ENCODE measurements at regions not wholly inside any gene's neighbourhood (a gene's known extent, or its start where the extent isn't known, plus 50 kb on each side); places are given as distances from the start of the nearest gene placed in this dataset.

GRCh38 chr5:116883875-116884274, 309.3 kb upstream of the SEMA6A start:
- Histone ChIP-seq H3K27ac (ENCODE audit: low read length) (no peak overlapping the region), H3K36me3 (ENCODE audit: control insufficient read depth, insufficient read depth, low read length) (no peaks in the 10 kb centered on the region), H3K9me3 (ENCODE audit: control insufficient read depth, insufficient read depth, low read length) (no peaks in the 10 kb centered on the region), H3K4me1 (ENCODE audit: control insufficient read depth, insufficient read depth, low read length) (no peaks in the 10 kb centered on the region), H3K4me3 (ENCODE audit: low read length) (no peak overlapping the region), H3K27me3 (ENCODE audit: control insufficient read depth, insufficient read depth, low read length) (no peaks in the 10 kb centered on the region)
- Mint-ChIP-seq H3K27me3 (ENCODE audit: low read depth in 2 of 2) (no peaks in the 10 kb centered on the region), H3K9me3 (peaks cover 4 to 8% of the 10 kb centered on the region in 2 donors), H3K4me3 (no peak overlapping the region), H3K36me3 (peaks cover 5% of the 10 kb centered on the region), H3K4me1 (no peaks in the 10 kb centered on the region), H3K27ac (no peak overlapping the region)
- intact Hi-C loops (cut with micrococcal nuclease) = no loop called here
- ATAC-seq = no peak
- no peak for DNase-seq
- TF ChIP-seq CTCF (IDR thresholded peaks at IDR 0.05) = no peak
- 100% methylated on average over 2 of the region's 2 CpGs for WGBS (ENCODE audit: insufficient coverage)

- no peak overlapping the region for H3K27ac ChIP-seq (ENCODE audit: low read length)
- H3K4me3 ChIP-seq (ENCODE audit: low read length) = no peak overlapping the region
- TF ChIP-seq CTCF (IDR thresholded peaks at IDR 0.05) = no peak
- Mint-ChIP-seq H3K4me1 (no peaks in the 10 kb centered on the region), H3K27ac (no peak overlapping the region), H3K27me3 (ENCODE audit: low read depth in 2 of 2) (no peaks in the 10 kb centered on the region), H3K9me3 (peaks cover 10 to 12% of the 10 kb centered on the region in 2 donors), H3K4me3 (no peak overlapping the region), H3K36me3 (peaks cover 5% of the 10 kb centered on the region)
- ATAC-seq = no peak
- intact Hi-C loops (cut with micrococcal nuclease) = no loop called here
- 69% methylated on average over 3 of the region's 3 CpGs for WGBS (ENCODE audit: insufficient coverage)
- no peaks in the 10 kb centered on the region for H3K36me3 ChIP-seq (ENCODE audit: control insufficient read depth, insufficient read depth, low read length)
- no peaks in the 10 kb centered on the region for H3K9me3 ChIP-seq (ENCODE audit: control insufficient read depth, insufficient read depth, low read length)
- H3K4me1 ChIP-seq (ENCODE audit: control insufficient read depth, insufficient read depth, low read length) = no peaks in the 10 kb centered on the region
- DNase-seq = no peak
- no peaks in the 10 kb centered on the region for H3K27me3 ChIP-seq (ENCODE audit: control insufficient read depth, insufficient read depth, low read length)
Measured at GRCh38 chr5:116881921-116882531, 307.4 kb upstream of the SEMA6A start.

- peaks cover 5% of the 10 kb centered on the region for H3K36me3 Mint-ChIP-seq
- peaks cover 11 to 13% of the 10 kb centered on the region in 2 donors for H3K9me3 Mint-ChIP-seq
- H3K4me3 ChIP-seq (ENCODE audit: low read length) = no peak overlapping the region
- ATAC-seq (no peak), DNase-seq (no peak)
- H3K4me3 Mint-ChIP-seq = no peak overlapping the region
- WGBS (ENCODE audit: insufficient coverage) = no CpG with 5 or more reads among the region's 1 CpG
- no peaks in the 10 kb centered on the region for H3K36me3 ChIP-seq (ENCODE audit: control insufficient read depth, insufficient read depth, low read length)
- H3K27me3 Mint-ChIP-seq (ENCODE audit: low read depth in 2 of 2) = no peaks in the 10 kb centered on the region
- no peaks in the 10 kb centered on the region for H3K9me3 ChIP-seq (ENCODE audit: control insufficient read depth, insufficient read depth, low read length)
- no peaks in the 10 kb centered on the region for H3K4me1 ChIP-seq (ENCODE audit: control insufficient read depth, insufficient read depth, low read length)
- TF ChIP-seq CTCF (IDR thresholded peaks at IDR 0.05) = no peak
- no peak overlapping the region for H3K27ac ChIP-seq (ENCODE audit: low read length)
- intact Hi-C loops (cut with micrococcal nuclease) = no loop called here
- no peaks in the 10 kb centered on the region for H3K4me1 Mint-ChIP-seq
- no peaks in the 10 kb centered on the region for H3K27me3 ChIP-seq (ENCODE audit: control insufficient read depth, insufficient read depth, low read length)
- H3K27ac Mint-ChIP-seq = no peak overlapping the region
Measured at GRCh38 chr5:116880601-116881000, 306.0 kb upstream of the SEMA6A start.

GRCh38 chr5:116880150-116880549, 305.5 kb upstream of the SEMA6A start:
- no peak for TF ChIP-seq CTCF (IDR thresholded peaks at IDR 0.05)
- Histone ChIP-seq H3K9me3 (ENCODE audit: control insufficient read depth, insufficient read depth, low read length) (no peaks in the 10 kb centered on the region), H3K4me1 (ENCODE audit: control insufficient read depth, insufficient read depth, low read length) (no peaks in the 10 kb centered on the region), H3K27me3 (ENCODE audit: control insufficient read depth, insufficient read depth, low read length) (no peaks in the 10 kb centered on the region), H3K36me3 (ENCODE audit: control insufficient read depth, insufficient read depth, low read length) (no peaks in the 10 kb centered on the region), H3K4me3 (ENCODE audit: low read length) (no peak overlapping the region), H3K27ac (ENCODE audit: low read length) (no peak overlapping the region)
- Mint-ChIP-seq H3K4me1 (no peaks in the 10 kb centered on the region), H3K9me3 (peaks cover 11 to 13% of the 10 kb centered on the region in 2 donors), H3K36me3 (peaks cover 5% of the 10 kb centered on the region), H3K27me3 (ENCODE audit: low read depth in 2 of 2) (no peaks in the 10 kb centered on the region), H3K4me3 (no peak overlapping the region), H3K27ac (no peak overlapping the region)
- ATAC-seq (no peak), DNase-seq (no peak)
- intact Hi-C loops (cut with micrococcal nuclease) = no loop called here
